Stomach (tissue), 8 donors: ENCODE measurements at regions not wholly inside any gene's neighbourhood (a gene's known extent, or its start where the extent isn't known, plus 50 kb on each side); places are given as distances from the start of the nearest gene placed in this dataset.
"Not testable (repeated sequence)": the region's sequence is repeated elsewhere in the genome, so short reads cannot be mapped to it uniquely, and the experiment has no call there.

Experiments
- DNase-seq, 2 donors: peaks; one replicate each; pipeline versions ENCODE4 v3.0.0 to v3.0.0-alpha.2; 2013 to 2019
- H3K27ac ChIP-seq, 5 donors: fragments of 200-600 bp in 4 of 5; sonication (generic) in 4 of 5; one replicate each; pipeline ENCODE4 v1.5.1; 2013 to 2019; ENCODE audit warnings: mild to moderate bottlenecking in 1 of 5, moderate library complexity in 1 of 5
- H3K27me3 ChIP-seq, 3 donors: fragments of 200-600 bp; sonication (generic); one replicate each; pipeline ENCODE4 v1.5.1; 2017 to 2019; ENCODE audit warnings: mixed run types in 1 of 3
- H3K36me3 ChIP-seq, 4 donors: fragments of 200-600 bp; sonication (generic); 1 replicate in 3 of 4; 2 replicates in 1 of 4; pipeline ENCODE4 v1.5.1; 2016 to 2019
- H3K4me1 ChIP-seq, 4 donors: fragments of 200-600 bp; sonication (generic); one replicate each; pipeline ENCODE4 v1.5.1; 2016 to 2019
- H3K4me3 ChIP-seq, 4 donors: fragments of 200-600 bp; sonication (generic) in 3 of 4; one replicate each; pipeline ENCODE4 v1.5.1; 2016 to 2019; ENCODE audit warnings: mild to moderate bottlenecking in 1 of 4
- H3K9me3 ChIP-seq, 4 donors: fragments of 200-600 bp; sonication (generic); one replicate each; pipeline ENCODE4 v1.5.1; 2016 to 2019
- EP300 ChIP-seq: sonication (generic); formaldehyde crosslinking; IDR thresholded peaks from one replicate; pipeline ENCODE4 v1.6.1; 2017; ENCODE audit warnings: antibody characterized with exemption
- POLR2A ChIP-seq, 4 donors: fragments of 450-650 bp; IDR thresholded peaks; one replicate each; pipeline ENCODE4 v1.6.1; 2016; ENCODE audit warnings: antibody characterized with exemption in 4 of 4, control low read depth in 2 of 4, mild to moderate bottlenecking in 1 of 4, moderate library complexity in 1 of 4
- POLR2AphosphoS5 ChIP-seq, 3 donors: sonication (generic); formaldehyde crosslinking; IDR thresholded peaks; one replicate each; pipeline ENCODE4 v1.6.1; 2016; ENCODE audit warnings: antibody characterized with exemption in 3 of 3
- WGBS, 5 donors: extraction: QIAGEN DNeasy Blood & Tissue Kit in 3 of 5; methylation state at CpG; one replicate each; pipeline versions ENCODE4 v1.1.5 to v1.1.7; 2013 to 2018; 5-methylcytosine and 5-hydroxymethylcytosine counted together
- intact Hi-C: fragments of 100-400 bp; cut with DNase I; formaldehyde crosslinking; loops from one replicate; pipeline ENCODE4 v1.15.1; 2023; ENCODE audit warnings: low total_unique reads
- TF ChIP-seq, protein P1 (sequence below), 7 experiments: fragments of 450-650 bp in 4 of 7; fragments of 200-600 bp in 3 of 7; sonication (generic) in 3 of 7; IDR thresholded peaks; one replicate each; pipeline ENCODE4 v1.5.1; 2016 to 2019; ENCODE audit warnings: antibody characterized with exemption in 7 of 7, control low read depth in 2 of 7, mild to moderate bottlenecking in 1 of 7
- donor health status: healthy with polysubstance abuse.
- donor health status: Bipolar disorder and iron deficiency.
- donor health status: healthy.

DNA sequence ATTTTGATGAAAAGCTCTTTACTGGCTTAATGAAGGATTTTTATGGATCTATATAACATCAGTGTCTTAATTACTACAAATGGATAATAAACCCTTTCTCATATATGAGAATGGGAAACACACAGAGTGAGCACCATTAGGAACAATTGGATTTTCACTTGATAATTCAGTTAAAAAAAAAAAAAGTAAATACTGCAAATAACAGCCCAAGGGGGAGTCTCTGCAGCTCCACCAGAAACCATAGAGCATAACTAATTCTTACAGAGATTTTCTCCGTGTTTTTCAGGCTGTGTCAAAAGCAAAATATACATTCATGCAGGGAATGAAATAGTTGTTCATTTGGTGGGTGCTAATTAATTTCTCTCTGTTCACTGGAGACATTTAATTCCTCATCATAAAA lies 125.3 kb downstream of the EBLN2 start:
- intact Hi-C loops = no loop called here
- DNase-seq = no peak
- Histone ChIP-seq H3K27me3 (no peaks in the 10 kb centered on the region), H3K9me3 (no peaks in the 10 kb centered on the region), H3K4me3 (no peak overlapping the region), H3K4me1 (no peaks in the 10 kb centered on the region), H3K27ac (no peak overlapping the region), H3K36me3 (no peaks in the 10 kb centered on the region)
- TF ChIP-seq POLR2A (IDR thresholded peaks at IDR 0.05) (no peak), EP300 (no peak), POLR2AphosphoS5 (IDR thresholded peaks at IDR 0.05) (no peak)
- TF ChIP-seq, protein P1, sequence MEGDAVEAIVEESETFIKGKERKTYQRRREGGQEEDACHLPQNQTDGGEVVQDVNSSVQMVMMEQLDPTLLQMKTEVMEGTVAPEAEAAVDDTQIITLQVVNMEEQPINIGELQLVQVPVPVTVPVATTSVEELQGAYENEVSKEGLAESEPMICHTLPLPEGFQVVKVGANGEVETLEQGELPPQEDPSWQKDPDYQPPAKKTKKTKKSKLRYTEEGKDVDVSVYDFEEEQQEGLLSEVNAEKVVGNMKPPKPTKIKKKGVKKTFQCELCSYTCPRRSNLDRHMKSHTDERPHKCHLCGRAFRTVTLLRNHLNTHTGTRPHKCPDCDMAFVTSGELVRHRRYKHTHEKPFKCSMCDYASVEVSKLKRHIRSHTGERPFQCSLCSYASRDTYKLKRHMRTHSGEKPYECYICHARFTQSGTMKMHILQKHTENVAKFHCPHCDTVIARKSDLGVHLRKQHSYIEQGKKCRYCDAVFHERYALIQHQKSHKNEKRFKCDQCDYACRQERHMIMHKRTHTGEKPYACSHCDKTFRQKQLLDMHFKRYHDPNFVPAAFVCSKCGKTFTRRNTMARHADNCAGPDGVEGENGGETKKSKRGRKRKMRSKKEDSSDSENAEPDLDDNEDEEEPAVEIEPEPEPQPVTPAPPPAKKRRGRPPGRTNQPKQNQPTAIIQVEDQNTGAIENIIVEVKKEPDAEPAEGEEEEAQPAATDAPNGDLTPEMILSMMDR (IDR thresholded peaks at IDR 0.05) = no peak
- 79 to 88% (median 84%) methylated on average over 1 of the region's 1 CpG for WGBS, 5 donors

DNA sequence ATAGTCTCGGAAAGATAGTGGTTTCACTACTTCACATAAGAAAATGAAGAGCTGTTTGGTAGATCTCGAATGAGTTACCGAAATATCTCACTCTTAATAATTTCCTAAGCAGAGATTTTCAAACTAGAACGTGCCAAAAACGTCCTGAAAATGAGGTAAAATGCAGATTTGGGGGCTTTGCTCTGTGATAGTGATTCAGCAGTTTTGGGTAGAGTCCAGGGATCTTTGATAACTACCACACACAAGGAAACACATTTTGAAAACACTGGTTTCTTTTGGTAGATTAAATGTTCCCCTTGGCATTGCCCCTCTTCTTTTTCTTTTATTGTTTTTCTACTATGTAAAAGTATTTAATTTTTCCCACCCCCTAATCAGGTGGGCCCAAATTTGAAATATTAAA lies 125.9 kb downstream of the EBLN2 start:
- no peak for DNase-seq
- Histone ChIP-seq H3K4me1 (no peaks in the 10 kb centered on the region), H3K4me3 (no peak overlapping the region), H3K27me3 (no peaks in the 10 kb centered on the region), H3K9me3 (no peaks in the 10 kb centered on the region), H3K36me3 (no peaks in the 10 kb centered on the region), H3K27ac (no peak overlapping the region)
- intact Hi-C loops = no loop called here
- TF ChIP-seq EP300 (no peak), POLR2AphosphoS5 (IDR thresholded peaks at IDR 0.05) (no peak)
- TF ChIP-seq, protein P1 (IDR thresholded peaks at IDR 0.05) = no peak
- 62 to 69% (median 64%) methylated on average over 5 of the region's 5 CpGs for WGBS, 5 donors

DNA sequence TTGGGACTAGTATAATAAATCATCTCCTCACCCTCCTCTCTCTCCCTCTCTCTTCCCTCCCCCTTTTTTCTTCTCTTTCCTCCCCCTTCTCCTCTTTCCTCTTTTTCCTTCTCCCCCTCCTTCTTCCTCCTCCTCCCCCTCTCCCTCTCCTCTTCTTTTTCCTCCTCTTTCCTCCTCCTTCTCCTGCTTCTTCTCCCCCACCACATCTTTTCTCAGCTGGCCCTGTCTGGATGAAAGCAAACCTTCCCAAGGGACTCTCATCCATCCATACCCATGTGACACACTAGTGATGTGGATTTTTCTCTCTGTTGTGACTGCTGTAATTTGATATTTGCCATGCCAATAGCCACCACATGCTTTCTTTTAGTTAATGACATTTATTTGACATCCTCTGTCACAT lies 127.2 kb downstream of the EBLN2 start:
- no peaks in the 10 kb centered on the region for H3K9me3 ChIP-seq
- H3K27me3 ChIP-seq = no peaks in the 10 kb centered on the region
- H3K36me3 ChIP-seq = no peaks in the 10 kb centered on the region
- TF ChIP-seq POLR2A (IDR thresholded peaks at IDR 0.05) (no peak), POLR2AphosphoS5 (IDR thresholded peaks at IDR 0.05) (no peak), EP300 (no peak)
- TF ChIP-seq, protein P1 (IDR thresholded peaks at IDR 0.05) = no peak
- intact Hi-C loops = no loop called here
- no peaks in the 10 kb centered on the region for H3K4me1 ChIP-seq
- no peak for DNase-seq
- H3K4me3 ChIP-seq = no peak overlapping the region
- H3K27ac ChIP-seq = no peak overlapping the region

DNA sequence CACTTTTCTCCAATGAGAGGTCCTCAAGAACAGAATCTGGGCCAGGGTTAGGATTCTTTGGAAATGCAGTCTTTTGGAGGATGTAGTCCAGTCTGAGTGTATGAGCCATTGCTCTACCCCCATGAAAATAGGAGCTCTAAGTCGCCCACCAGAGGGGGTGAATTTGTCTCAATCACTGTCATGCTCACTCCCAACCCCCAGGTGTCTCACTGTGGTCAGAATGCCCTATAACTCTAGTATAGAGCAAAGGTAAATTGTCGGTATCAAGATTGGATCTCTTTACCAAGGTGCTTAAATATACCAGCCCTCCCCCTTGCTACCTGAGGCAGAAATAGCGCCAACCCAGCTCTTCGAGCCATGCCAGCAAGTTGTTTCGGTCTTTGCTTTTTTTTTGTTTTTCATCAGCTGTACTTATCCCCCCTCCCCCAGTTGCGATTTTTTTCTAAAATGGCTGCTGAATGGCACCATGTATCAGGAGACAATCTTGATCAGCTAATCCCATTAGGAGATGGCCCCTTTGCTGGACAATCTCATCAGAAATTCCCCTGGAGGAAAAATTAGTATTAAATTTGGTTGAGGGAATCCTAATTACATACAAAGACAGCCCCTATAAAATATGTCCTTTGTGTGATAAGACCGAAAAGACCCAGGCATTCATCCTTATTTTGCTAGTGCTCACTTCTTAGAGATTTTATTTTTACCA lies 130.7 kb downstream of the EBLN2 start:
- 74 to 87% (median 75%) methylated on average over 7 of the region's 7 CpGs for WGBS, 5 donors
- H3K9me3 ChIP-seq = no peaks in the 10 kb centered on the region
- TF ChIP-seq, protein P1 (IDR thresholded peaks at IDR 0.05) = no peak
- no peak for TF ChIP-seq POLR2A (IDR thresholded peaks at IDR 0.05)
- no peak for TF ChIP-seq EP300
- TF ChIP-seq POLR2AphosphoS5 (IDR thresholded peaks at IDR 0.05) = no peak

DNA sequence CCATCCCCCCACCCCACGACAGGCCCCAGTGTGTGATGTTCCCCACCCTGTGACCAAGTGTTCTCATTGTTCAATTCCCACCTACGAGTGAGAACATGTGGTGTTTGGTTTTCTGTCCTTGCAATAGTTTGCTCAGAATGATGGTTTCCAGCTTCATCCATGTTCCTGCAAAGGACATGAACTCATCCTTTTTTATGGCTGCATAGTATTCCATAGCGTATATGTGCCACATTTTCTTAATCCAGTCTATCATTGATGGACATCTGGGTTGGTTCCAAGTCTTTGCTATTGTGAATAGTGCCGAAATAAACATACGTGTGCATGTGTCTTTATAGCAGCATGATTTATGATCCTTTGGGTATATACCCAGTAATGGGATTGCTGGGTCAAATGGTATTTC lies 132.5 kb downstream of the EBLN2 start:
- H3K27me3 ChIP-seq, H3K36me3 ChIP-seq, H3K4me3 ChIP-seq, H3K27ac ChIP-seq, intact Hi-C loops, H3K4me1 ChIP-seq, H3K9me3 ChIP-seq, DNase-seq: not testable (repeated sequence)
- WGBS, 5 donors = 78 to 92% (median 88%) methylated on average over 5 of the region's 5 CpGs

More for the DNA sequence above, 130.7 kb downstream of the EBLN2 start:
- Histone ChIP-seq H3K27me3 (no peaks in the 10 kb centered on the region), H3K4me3 (no peak overlapping the region), H3K4me1 (no peaks in the 10 kb centered on the region), H3K36me3 (no peaks in the 10 kb centered on the region), H3K27ac (no peak overlapping the region)
- peak in 1 of 2 donors; percentile 13 for DNase-seq
- intact Hi-C loops = no loop called here
